WTC11 (cell line): ENCODE measurements at regions not wholly inside any gene's neighbourhood (a gene's known extent, or its start where the extent isn't known, plus 50 kb on each side); places are given as distances from the start of the nearest gene placed in this dataset.

Source experiments
- ATAC-seq: fragments of 200-7000 bp; cut with Tn5 transposase; 2 replicates; pipeline ENCODE4 v1.10.0; 2021; ENCODE audit warnings: mild to moderate bottlenecking, moderate library complexity
- CTCF ChIA-PET: fragments of 300-600 bp; sonication (Branson Sonifier 250); formaldehyde crosslinking; loops from one replicate; lab custom pipeline; 2021; ENCODE audit warnings: antibody characterized with exemption; lab: Charles Lee
- POLR2A ChIA-PET: fragments of 350-600 bp; sonication (Branson Sonifier 250); formaldehyde crosslinking; loops from one replicate; lab custom pipeline; 2021; ENCODE audit warnings: antibody characterized with exemption; lab: Charles Lee
- DNase-seq: peaks from one replicate; pipeline ENCODE4 v3.0.0; 2021; ENCODE audit warnings: low spot score
- H3K27ac Mint-ChIP-seq: 2 replicates; pipeline ENCODE4 v1.8.0; 2021; ENCODE audit warnings: mixed read lengths
- H3K27me3 Mint-ChIP-seq: 2 replicates; pipeline ENCODE4 v1.8.0; 2021; ENCODE audit warnings: low read depth, mild to moderate bottlenecking, moderate library complexity, mixed read lengths
- H3K36me3 Mint-ChIP-seq: 2 replicates; pipeline ENCODE4 v1.8.0; 2021; ENCODE audit warnings: mixed read lengths
- H3K4me1 Mint-ChIP-seq: 2 replicates; pipeline ENCODE4 v1.8.0; 2022; ENCODE audit warnings: mixed read lengths
- H3K4me3 Mint-ChIP-seq: 2 replicates; pipeline ENCODE4 v1.8.0; 2021; ENCODE audit warnings: mild to moderate bottlenecking, moderate library complexity, mixed read lengths
- H3K9me3 Mint-ChIP-seq: 2 replicates; pipeline ENCODE4 v1.8.0; 2021; ENCODE audit warnings: mixed read lengths
- ATF2 ChIP-seq: sonication (generic); formaldehyde crosslinking; IDR thresholded peaks from 2 replicates; pipeline ENCODE4 v1.8.1; 2022; ENCODE audit warnings: low read depth, missing genetic modification reagents, borderline replicate concordance
- CREM ChIP-seq: sonication (generic); formaldehyde crosslinking; IDR thresholded peaks from 2 replicates; pipeline ENCODE4 v1.8.1; 2022; ENCODE audit warnings: mild to moderate bottlenecking, missing genetic modification reagents, moderate library complexity
- CTCF ChIP-seq: fragments of 200-600 bp; IDR thresholded peaks from 2 replicates; pipeline ENCODE4 v1.8.0; 2022; ENCODE audit warnings: antibody characterized with exemption
- EMX1 ChIP-seq: fragments of 250-450 bp; sonication (Bioruptor Pico); IDR thresholded peaks from 2 replicates; pipeline ENCODE4 v1.8.0; 2021; ENCODE audit warnings: mild to moderate bottlenecking
- ERG ChIP-seq: fragments of 250-450 bp; sonication (Bioruptor Pico); IDR thresholded peaks from 2 replicates; pipeline ENCODE4 v1.8.0; 2021; ENCODE audit warnings: mild to moderate bottlenecking
- FOXJ3 ChIP-seq: sonication (generic); formaldehyde crosslinking; IDR thresholded peaks from 2 replicates; pipeline ENCODE4 v1.9.0; 2021; ENCODE audit warnings: missing genetic modification reagents, mild to moderate bottlenecking, borderline replicate concordance
- GRHL2 ChIP-seq: fragments of 250-450 bp; sonication (Bioruptor Pico); IDR thresholded peaks from 2 replicates; pipeline ENCODE4 v1.8.0; 2022; ENCODE audit warnings: mild to moderate bottlenecking, moderate library complexity; ENCODE audit not compliant: insufficient replicate concordance, severe bottlenecking
- IRF2 ChIP-seq: sonication (generic); formaldehyde crosslinking; IDR thresholded peaks from 2 replicates; pipeline ENCODE4 v1.8.0; 2022; ENCODE audit warnings: low read depth, missing genetic modification reagents, borderline replicate concordance
- JUN ChIP-seq: sonication (generic); formaldehyde crosslinking; IDR thresholded peaks from 2 replicates; pipeline ENCODE4 v1.8.0; 2023; ENCODE audit warnings: mild to moderate bottlenecking, missing genetic modification reagents
- NR1H2 ChIP-seq: sonication (generic); formaldehyde crosslinking; IDR thresholded peaks from 2 replicates; pipeline ENCODE4 v1.9.0; 2021; ENCODE audit warnings: mild to moderate bottlenecking, moderate library complexity, missing genetic modification reagents
- NR3C1 ChIP-seq: sonication (generic); formaldehyde crosslinking; conservative IDR thresholded peaks from 2 replicates; pipeline ENCODE4 v1.8.1; 2023; ENCODE audit warnings: low read depth, mild to moderate bottlenecking, missing genetic modification reagents
- RELA ChIP-seq: sonication (generic); formaldehyde crosslinking; IDR thresholded peaks from 2 replicates; pipeline ENCODE4 v1.8.1; 2022; ENCODE audit warnings: missing genetic modification reagents, mild to moderate bottlenecking, borderline replicate concordance
- SMAD3 ChIP-seq: sonication (generic); formaldehyde crosslinking; IDR thresholded peaks from 2 replicates; pipeline ENCODE4 v1.8.0; 2022; ENCODE audit warnings: missing genetic modification reagents, mild to moderate bottlenecking, borderline replicate concordance
- SOX15 ChIP-seq: fragments of 250-450 bp; sonication (Bioruptor Pico); IDR thresholded peaks from 2 replicates; pipeline ENCODE4 v1.9.0; 2021; ENCODE audit warnings: mild to moderate bottlenecking
- TEAD4 ChIP-seq: sonication (generic); formaldehyde crosslinking; IDR thresholded peaks from 2 replicates; pipeline ENCODE4 v1.8.0; 2022; ENCODE audit warnings: mild to moderate bottlenecking, missing genetic modification reagents
- ZBTB21 ChIP-seq: sonication (generic); formaldehyde crosslinking; IDR thresholded peaks from 2 replicates; pipeline ENCODE4 v1.8.1; 2023; ENCODE audit warnings: mild to moderate bottlenecking, missing genetic modification reagents, borderline replicate concordance
- ZNF121 ChIP-seq: sonication (generic); formaldehyde crosslinking; IDR thresholded peaks from 2 replicates; pipeline ENCODE4 v1.8.0; 2023; ENCODE audit warnings: missing genetic modification reagents
- ZNF138 ChIP-seq: sonication (generic); formaldehyde crosslinking; conservative IDR thresholded peaks from 2 replicates; pipeline ENCODE4 v1.8.1; 2022; ENCODE audit warnings: mild to moderate bottlenecking, moderate library complexity, missing genetic modification reagents
- ZNF219 ChIP-seq: sonication (generic); formaldehyde crosslinking; IDR thresholded peaks from 2 replicates; pipeline ENCODE4 v1.8.0; 2023; ENCODE audit warnings: missing genetic modification reagents, mild to moderate bottlenecking, borderline replicate concordance
- ZNF232 ChIP-seq: sonication (generic); formaldehyde crosslinking; IDR thresholded peaks from 2 replicates; pipeline ENCODE4 v1.8.0; 2022; ENCODE audit warnings: mild to moderate bottlenecking, missing genetic modification reagents
- TF ChIP-seq, protein P1 (sequence below): sonication (generic); formaldehyde crosslinking; IDR thresholded peaks from 2 replicates; pipeline ENCODE4 v1.8.0; 2022; ENCODE audit warnings: missing genetic modification reagents
- TF ChIP-seq, protein P2 (sequence below): fragments of 250-450 bp; sonication (Bioruptor Pico); conservative IDR thresholded peaks from 2 replicates; pipeline ENCODE4 v1.9.0; 2021; ENCODE audit warnings: mild to moderate bottlenecking
- TF ChIP-seq, protein P3 (sequence below): fragments of 250-450 bp; sonication (Bioruptor Pico); IDR thresholded peaks from 2 replicates; pipeline ENCODE4 v1.9.0; 2021; ENCODE audit warnings: mild to moderate bottlenecking

DNA sequence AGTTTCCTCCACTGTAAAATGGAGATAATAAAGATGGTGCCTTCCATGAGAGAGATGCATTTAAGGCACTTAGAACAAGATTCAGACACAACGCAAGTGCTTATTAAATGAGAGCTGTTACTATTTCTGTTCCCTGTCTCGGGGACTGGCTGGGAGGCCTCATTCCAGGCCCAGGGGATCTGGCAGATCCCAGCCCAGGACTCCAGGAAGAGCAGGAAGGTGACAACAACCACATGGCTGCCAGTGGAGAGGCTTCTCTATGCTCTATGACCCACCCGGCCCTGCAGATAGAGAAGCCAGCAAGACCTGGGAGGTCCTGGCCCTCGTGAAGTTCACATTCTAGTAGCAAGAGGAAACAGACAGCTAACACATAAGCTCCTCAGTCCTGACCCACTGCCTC, 175.5 kb downstream of the ACTL8 start (continued):
- TF ChIP-seq, protein P1, sequence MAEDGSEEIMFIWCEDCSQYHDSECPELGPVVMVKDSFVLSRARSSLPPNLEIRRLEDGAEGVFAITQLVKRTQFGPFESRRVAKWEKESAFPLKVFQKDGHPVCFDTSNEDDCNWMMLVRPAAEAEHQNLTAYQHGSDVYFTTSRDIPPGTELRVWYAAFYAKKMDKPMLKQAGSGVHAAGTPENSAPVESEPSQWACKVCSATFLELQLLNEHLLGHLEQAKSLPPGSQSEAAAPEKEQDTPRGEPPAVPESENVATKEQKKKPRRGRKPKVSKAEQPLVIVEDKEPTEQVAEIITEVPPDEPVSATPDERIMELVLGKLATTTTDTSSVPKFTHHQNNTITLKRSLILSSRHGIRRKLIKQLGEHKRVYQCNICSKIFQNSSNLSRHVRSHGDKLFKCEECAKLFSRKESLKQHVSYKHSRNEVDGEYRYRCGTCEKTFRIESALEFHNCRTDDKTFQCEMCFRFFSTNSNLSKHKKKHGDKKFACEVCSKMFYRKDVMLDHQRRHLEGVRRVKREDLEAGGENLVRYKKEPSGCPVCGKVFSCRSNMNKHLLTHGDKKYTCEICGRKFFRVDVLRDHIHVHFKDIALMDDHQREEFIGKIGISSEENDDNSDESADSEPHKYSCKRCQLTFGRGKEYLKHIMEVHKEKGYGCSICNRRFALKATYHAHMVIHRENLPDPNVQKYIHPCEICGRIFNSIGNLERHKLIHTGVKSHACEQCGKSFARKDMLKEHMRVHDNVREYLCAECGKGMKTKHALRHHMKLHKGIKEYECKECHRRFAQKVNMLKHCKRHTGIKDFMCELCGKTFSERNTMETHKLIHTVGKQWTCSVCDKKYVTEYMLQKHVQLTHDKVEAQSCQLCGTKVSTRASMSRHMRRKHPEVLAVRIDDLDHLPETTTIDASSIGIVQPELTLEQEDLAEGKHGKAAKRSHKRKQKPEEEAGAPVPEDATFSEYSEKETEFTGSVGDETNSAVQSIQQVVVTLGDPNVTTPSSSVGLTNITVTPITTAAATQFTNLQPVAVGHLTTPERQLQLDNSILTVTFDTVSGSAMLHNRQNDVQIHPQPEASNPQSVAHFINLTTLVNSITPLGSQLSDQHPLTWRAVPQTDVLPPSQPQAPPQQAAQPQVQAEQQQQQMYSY (CRISPR knock-in tag) = no peak
- TF ChIP-seq NR3C1 (CRISPR knock-in tag) (no peak), CTCF (no peak), SMAD3 (CRISPR knock-in tag) (no peak), CREM (CRISPR knock-in tag) (no peak)
- TF ChIP-seq, protein P2, sequence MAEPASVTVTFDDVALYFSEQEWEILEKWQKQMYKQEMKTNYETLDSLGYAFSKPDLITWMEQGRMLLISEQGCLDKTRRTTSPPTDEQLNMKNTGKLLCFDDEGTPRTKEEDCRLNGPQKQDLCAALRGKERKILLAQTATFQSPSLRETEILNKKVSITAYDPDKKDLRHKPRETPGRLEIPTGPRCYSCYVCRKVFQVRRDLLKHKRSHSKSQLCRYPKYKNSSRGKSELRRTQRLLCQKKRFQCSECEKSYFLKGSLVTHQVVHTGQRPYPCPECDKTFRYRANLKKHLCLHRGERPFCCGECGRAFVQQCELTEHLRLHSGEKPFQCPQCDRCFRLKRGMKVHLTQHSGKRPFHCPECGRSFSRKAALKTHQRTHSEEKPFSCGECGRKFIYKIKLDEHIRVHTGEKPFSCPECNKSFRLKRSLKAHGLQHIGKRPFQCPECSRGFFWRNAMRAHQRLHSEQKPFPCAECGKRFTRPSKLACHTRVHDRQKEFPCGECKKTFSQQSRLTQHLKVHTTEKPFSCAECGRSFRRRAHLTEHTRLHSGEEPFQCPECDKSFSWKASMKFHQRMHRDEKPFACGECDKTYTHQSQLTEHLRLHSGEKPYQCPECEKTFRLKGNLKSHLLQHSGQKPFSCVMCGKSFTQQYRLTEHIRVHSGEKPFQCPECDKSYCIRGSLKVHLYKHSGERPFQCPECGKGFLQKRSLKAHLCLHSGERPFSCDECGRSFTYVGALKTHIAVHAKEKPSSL (CRISPR knock-in tag) = no peak
- TF ChIP-seq, protein P3, sequence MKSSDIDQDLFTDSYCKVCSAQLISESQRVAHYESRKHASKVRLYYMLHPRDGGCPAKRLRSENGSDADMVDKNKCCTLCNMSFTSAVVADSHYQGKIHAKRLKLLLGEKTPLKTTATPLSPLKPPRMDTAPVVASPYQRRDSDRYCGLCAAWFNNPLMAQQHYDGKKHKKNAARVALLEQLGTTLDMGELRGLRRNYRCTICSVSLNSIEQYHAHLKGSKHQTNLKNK (CRISPR knock-in tag) = no peak

DNA sequence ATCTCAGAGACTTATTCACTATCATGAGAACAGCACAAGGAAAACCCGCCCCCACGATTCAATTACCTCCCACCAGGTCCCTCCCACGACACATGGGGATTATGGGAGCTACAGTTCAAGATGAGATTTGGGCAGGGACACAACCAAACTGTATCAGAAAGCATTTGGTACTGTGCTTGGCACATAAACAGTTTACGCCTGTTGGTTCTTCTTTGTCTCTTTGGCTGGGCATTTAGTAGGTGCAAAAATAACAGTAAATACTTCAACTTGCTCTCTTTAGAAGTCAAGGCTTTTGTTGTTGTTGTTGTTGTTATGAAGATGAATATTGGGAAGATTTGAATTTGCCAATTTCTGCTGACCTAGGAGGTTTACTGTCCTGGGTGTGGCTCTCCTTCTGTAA, 175.4 kb upstream of the IGSF21 start:
- no peak for ATAC-seq
- DNase-seq = no peak
- CTCF ChIA-PET = no interaction called here
- Mint-ChIP-seq H3K36me3 (no peaks in the 10 kb centered on the region), H3K4me1 (0 out of 2 replicates have a peak, but pooled peaks cover 4% of the 10 kb centered on the region), H3K27me3 (peaks cover 25% of the 10 kb centered on the region), H3K27ac (no peak overlapping the region), H3K9me3 (peaks cover 10% of the 10 kb centered on the region), H3K4me3 (no peak overlapping the region)
- POLR2A ChIA-PET = no interaction called here
- TF ChIP-seq ZNF232 (CRISPR knock-in tag) = no peak
- TF ChIP-seq ZNF219 (CRISPR knock-in tag) = no peak
- TF ChIP-seq GRHL2 (CRISPR knock-in tag) = no peak
- TF ChIP-seq NR1H2 (CRISPR knock-in tag) = no peak
- TF ChIP-seq SOX15 (CRISPR knock-in tag) = no peak
- no peak for TF ChIP-seq RELA (CRISPR knock-in tag)
- no peak for TF ChIP-seq ZBTB21 (CRISPR knock-in tag)
- TF ChIP-seq JUN = no peak
- no peak for TF ChIP-seq SMAD3 (CRISPR knock-in tag)
- TF ChIP-seq EMX1 (CRISPR knock-in tag) = no peak

- Mint-ChIP-seq H3K27ac (no peak overlapping the region), H3K27me3 (peaks cover 31% of the 10 kb centered on the region), H3K36me3 (no peaks in the 10 kb centered on the region), H3K4me1 (no peaks in the 10 kb centered on the region), H3K9me3 (peaks cover 10% of the 10 kb centered on the region), H3K4me3 (no peak overlapping the region)
- no peak for ATAC-seq
- ChIA-PET CTCF (interaction anchor here (1.0 to 1.8 kb wide), 2 partner anchors 11 to 642 kb away, joined by 5 to 7 read pairs; no protein-coding TSS in a partner anchor), POLR2A (no interaction called here)
- no peak for DNase-seq
- no peak for TF ChIP-seq FOXJ3 (CRISPR knock-in tag)
- no peak for TF ChIP-seq ERG (CRISPR knock-in tag)
- TF ChIP-seq ZNF121 = no peak
- TF ChIP-seq IRF2 (CRISPR knock-in tag) = no peak
- no peak for TF ChIP-seq ATF2 (CRISPR knock-in tag)
- no peak for TF ChIP-seq ZNF232 (CRISPR knock-in tag)
- no peak for TF ChIP-seq TEAD4 (CRISPR knock-in tag)
- no peak for TF ChIP-seq ZNF138 (CRISPR knock-in tag)
Measured at GRCh38 chr1:17933501-17933900, 174.1 kb upstream of the IGSF21 start.
